ENCODE measurements at regions not wholly inside any gene's neighbourhood (a gene's known extent, or its start where the extent isn't known, plus 50 kb on each side); places are given as distances from the start of the nearest gene placed in this dataset.

- 0 out of 2 replicates have a peak, but pooled peaks cover 3% of the 10 kb centered on the region for H3K9me3 Mint-ChIP-seq
- peak overlapping the region; percentile 86 for H3K4me3 Mint-ChIP-seq
- CTCF ChIA-PET, result interaction anchor here (0.6 to 4.5 kb wide), 23 partner anchors 10 to 442 kb away, joined by 3 to 54 read pairs (median 4); partner anchors contain the start of genes CDKN2AIPNL, JADE2 and UBE2B
- 0 out of 2 replicates have a peak, but pooled peaks have one; percentile 41 for TF ChIP-seq TP53 (CRISPR knock-in tag; IDR thresholded peaks at IDR 0.05)
- no peak for TF ChIP-seq ATF1 (CRISPR knock-in tag; IDR thresholded peaks at IDR 0.05)
- 0 out of 2 replicates have a peak, but pooled peaks have one; percentile 14 for TF ChIP-seq ZNF232 (CRISPR knock-in tag; IDR thresholded peaks at IDR 0.05)
- TF ChIP-seq FOXK1 (CRISPR knock-in tag; IDR thresholded peaks at IDR 0.05), result peak; percentile 16; the same call in 1 of the 2 replicates
- 0 out of 2 replicates have a peak, but pooled peaks have one; percentile 20 for TF ChIP-seq NFYB (CRISPR knock-in tag; conservative IDR thresholded peaks at IDR 0.05; ENCODE audit: low read depth)
- TF ChIP-seq ARID4B (CRISPR knock-in tag; IDR thresholded peaks at IDR 0.05; ENCODE audit: borderline replicate concordance), result no peak; the same call in 1 of the 2 replicates
- peak; percentile 18; the same call in 1 of the 2 replicates for TF ChIP-seq SP1 (CRISPR knock-in tag; conservative IDR thresholded peaks at IDR 0.05)
- peaks cover 20% of the 10 kb centered on the region for H3K4me1 Mint-ChIP-seq
- peak overlapping the region; percentile 94 for H3K27ac Mint-ChIP-seq
- peak; percentile 86 for ATAC-seq
- no peaks in the 10 kb centered on the region for H3K27me3 Mint-ChIP-seq (ENCODE audit: low read depth)
- DNase-seq (ENCODE audit: low spot score), result peak; percentile 89
- POLR2A ChIA-PET, result interaction anchor here (0.5 to 3.5 kb wide), 21 partner anchors 11 to 438 kb away, joined by 3 to 55 read pairs (median 8); partner anchors contain the start of genes CDKN2AIPNL, JADE2, PCBD2 and PPP2CA
- no peaks in the 10 kb centered on the region for H3K36me3 Mint-ChIP-seq
Measured at GRCh38 chr5:134466241-134467069, 54.8 kb upstream of the CDKN2AIPNL start.

- ChIA-PET CTCF (interaction anchor here (0.6 to 4.5 kb wide), 21 partner anchors 11 to 241 kb away, joined by 3 to 54 read pairs (median 4); partner anchors contain the start of genes CDKN2AIPNL, JADE2 and UBE2B), POLR2A (interaction anchor here (1.0 to 3.5 kb wide), 17 partner anchors 16 to 439 kb away, joined by 3 to 55 read pairs (median 9); partner anchors contain the start of genes CDKN2AIPNL, JADE2, PCBD2 and PPP2CA)
- Mint-ChIP-seq H3K27ac (peak overlapping the region; percentile 94), H3K9me3 (no peaks in the 10 kb centered on the region), H3K4me3 (peak overlapping the region; percentile 86), H3K4me1 (peaks cover 20% of the 10 kb centered on the region), H3K36me3 (no peaks in the 10 kb centered on the region), H3K27me3 (ENCODE audit: low read depth) (no peaks in the 10 kb centered on the region)
- peak; percentile 77 for ATAC-seq
- DNase-seq (ENCODE audit: low spot score), result peak; percentile 89
- TF ChIP-seq TEAD1 (CRISPR knock-in tag; IDR thresholded peaks at IDR 0.05) (0 out of 2 replicates have a peak, but pooled peaks have one; percentile 5), ZBTB43 (CRISPR knock-in tag; IDR thresholded peaks at IDR 0.05) (0 out of 2 replicates have a peak, but pooled peaks have one; percentile 42), FOXK1 (CRISPR knock-in tag; IDR thresholded peaks at IDR 0.05) (0 out of 2 replicates have a peak, but pooled peaks have one; percentile 22), ZNF232 (CRISPR knock-in tag; IDR thresholded peaks at IDR 0.05) (0 out of 2 replicates have a peak, but pooled peaks have one; percentile 10), SP1 (CRISPR knock-in tag; conservative IDR thresholded peaks at IDR 0.05) (peak; percentile 79), FOXP4 (CRISPR knock-in tag; IDR thresholded peaks at IDR 0.05) (peak; percentile 58; the same call in 1 of the 2 replicates), PREB (CRISPR knock-in tag; IDR thresholded peaks at IDR 0.05; ENCODE audit: borderline replicate concordance) (no peak), FOXP1 (CRISPR knock-in tag; IDR thresholded peaks at IDR 0.05; ENCODE audit: borderline replicate concordance) (0 out of 2 replicates have a peak, but pooled peaks have one; percentile 45), ZMAT4 (CRISPR knock-in tag; IDR thresholded peaks at IDR 0.05) (no peak), NFE2L1 (CRISPR knock-in tag; IDR thresholded peaks at IDR 0.05) (peak; percentile 95), TCF7 (CRISPR knock-in tag; IDR thresholded peaks at IDR 0.05; ENCODE audit: low read depth) (no peak)
Measured at GRCh38 chr5:134465816-134466240, 54.1 kb upstream of the CDKN2AIPNL start.
